NT2/D1 (cell line): ENCODE measurements at regions not wholly inside any gene's neighbourhood (a gene's known extent, or its start where the extent isn't known, plus 50 kb on each side); places are given as distances from the start of the nearest gene placed in this dataset.

Experiments
- SUZ12 ChIP-seq: IDR thresholded peaks from 2 replicates; pipeline ENCODE4 v1.6.1; 2011; ENCODE audit not compliant: insufficient read length, insufficient read depth; ENCODE audit errors: extremely low read depth
- YY1 ChIP-seq: IDR thresholded peaks from 2 replicates; pipeline ENCODE4 v1.6.1; 2011; ENCODE audit not compliant: insufficient read length, insufficient read depth
- ZNF274 ChIP-seq: IDR thresholded peaks from 2 replicates; pipeline ENCODE4 v1.6.1; 2011; ENCODE audit warnings: mild to moderate bottlenecking, low read depth, low read length

DNA sequence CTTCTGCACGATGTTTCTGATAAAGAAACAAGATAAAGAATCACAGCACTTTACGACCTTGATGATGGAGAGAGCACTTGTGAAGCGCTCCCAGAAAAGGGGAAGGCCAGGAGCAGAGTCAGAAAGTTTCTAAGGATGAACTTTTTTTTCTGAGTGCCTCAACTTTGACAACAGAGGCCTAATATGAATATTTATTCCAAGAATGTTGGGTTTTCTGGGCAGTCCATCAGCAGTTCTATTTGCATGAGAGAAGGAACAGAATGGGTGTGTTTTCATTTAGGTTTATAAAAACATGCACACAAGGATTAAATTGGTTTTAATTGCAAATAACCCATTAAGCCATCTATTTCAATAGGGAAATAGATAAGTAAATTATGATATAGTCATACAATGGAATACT is 204.9 kb downstream of the SIM1 start:
- no peak for TF ChIP-seq SUZ12
- TF ChIP-seq YY1: no peak
- no peak for TF ChIP-seq ZNF274
